ENCODE measurements at regions not wholly inside any gene's neighbourhood (a gene's known extent, or its start where the extent isn't known, plus 50 kb on each side); places are given as distances from the start of the nearest gene placed in this dataset.
"Not testable (repeated sequence)": the region's sequence is repeated elsewhere in the genome, so short reads cannot be mapped to it uniquely, and the experiment has no call there.

DNA sequence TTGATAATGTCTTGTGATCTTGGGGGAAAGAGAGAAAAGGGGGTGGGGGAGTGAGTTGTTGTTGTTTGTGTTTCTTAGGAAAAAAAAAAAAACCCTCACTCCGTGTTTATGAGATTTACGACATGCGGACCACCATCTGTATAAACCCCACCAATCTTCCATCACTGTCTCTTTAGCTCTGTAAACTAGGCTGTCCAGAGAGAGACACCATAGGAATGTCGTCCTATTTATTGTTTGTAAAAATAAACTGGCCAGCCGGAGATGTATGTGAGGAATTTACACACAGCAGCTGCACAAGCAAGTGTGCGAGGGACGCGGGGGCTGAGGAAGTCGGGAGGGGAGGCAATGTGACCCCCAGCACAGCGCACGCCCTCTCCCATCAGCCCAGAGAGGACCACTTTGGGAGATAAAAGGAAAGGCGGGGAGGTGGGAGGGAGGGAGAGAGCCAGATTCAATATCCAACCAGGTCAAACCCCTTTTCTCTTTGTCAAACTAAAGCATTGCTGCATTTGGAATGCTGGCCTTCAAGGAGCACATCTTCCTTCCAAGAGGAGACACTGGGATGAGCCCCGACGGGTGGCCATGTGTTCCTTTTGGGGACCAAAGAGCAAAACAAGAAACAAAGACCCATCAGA, 136.2 kb upstream of the SALL1 start:
- no peak for DNase-seq

GRCh38 chr16:51286272-51286671, 135.2 kb upstream of the SALL1 start:
- no peak for DNase-seq

DNA sequence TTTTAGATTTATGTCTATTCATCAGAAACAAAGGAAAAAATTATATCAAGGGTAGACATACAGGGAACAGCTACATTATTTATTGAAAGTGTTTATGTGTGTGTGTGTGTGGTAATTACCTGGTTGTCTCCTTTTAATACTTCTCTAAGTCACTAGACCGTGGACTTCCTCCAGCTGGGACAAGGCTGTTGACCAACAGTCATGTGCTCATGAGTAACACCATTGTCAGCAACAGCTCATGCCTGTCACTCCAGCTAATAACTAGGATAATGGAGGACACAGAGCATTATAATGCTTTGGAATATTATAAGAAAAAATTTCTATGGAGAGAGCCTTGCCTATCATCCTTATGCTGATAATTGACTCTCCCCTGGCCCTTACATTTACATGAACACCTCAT, 125.3 kb upstream of the SALL1 start:
- no peak for DNase-seq

DNA sequence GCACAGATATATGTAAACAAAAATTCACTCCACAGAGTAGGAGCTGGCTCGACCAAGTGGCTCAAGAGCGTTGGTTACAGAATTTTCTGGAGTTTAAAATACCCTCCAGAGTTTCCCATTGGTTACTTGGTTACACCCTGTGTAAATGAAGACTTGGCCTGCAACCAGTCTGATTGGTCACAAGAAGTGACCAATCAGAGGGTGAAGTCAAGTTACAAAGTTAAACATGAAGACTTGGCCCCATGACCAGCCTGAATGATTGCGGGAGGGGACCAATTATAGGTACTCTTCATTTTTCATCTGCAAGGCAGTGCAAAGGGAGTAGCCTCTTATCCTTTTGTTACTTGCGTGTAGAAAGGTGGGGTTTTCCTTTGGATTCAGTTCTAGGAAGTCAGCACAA, 121.3 kb upstream of the SALL1 start:
- no peak for DNase-seq

DNA sequence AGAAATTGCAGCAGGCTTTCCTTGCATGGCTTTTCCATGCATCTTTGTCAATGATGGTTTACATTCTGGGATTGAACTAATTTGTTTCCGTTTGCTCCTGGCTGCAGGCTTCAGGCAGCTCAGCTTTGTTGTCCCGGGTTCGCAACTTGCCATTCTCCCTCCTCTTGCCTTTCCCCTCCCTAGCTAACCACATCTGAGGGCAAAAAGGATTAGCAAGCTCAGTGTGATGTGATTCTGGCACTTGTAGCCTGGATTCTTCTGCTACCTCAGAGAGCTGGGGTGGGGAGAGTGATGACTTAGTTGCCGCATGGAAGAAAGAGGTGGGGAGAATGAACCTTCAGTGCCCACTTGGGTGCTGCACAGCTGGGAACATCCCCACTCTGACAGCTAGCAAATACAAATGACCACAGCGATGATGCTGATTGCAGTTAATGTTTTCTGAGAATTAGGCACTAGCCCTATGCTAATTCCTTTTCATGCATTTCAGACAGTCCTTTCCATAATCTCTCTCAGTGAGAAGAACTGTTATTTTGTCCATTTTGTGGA, 120.2 kb upstream of the SALL1 start:
- no peak for DNase-seq

GRCh38 chr16:51268237-51268636, 117.2 kb upstream of the SALL1 start:
- DNase-seq = no peak

DNA sequence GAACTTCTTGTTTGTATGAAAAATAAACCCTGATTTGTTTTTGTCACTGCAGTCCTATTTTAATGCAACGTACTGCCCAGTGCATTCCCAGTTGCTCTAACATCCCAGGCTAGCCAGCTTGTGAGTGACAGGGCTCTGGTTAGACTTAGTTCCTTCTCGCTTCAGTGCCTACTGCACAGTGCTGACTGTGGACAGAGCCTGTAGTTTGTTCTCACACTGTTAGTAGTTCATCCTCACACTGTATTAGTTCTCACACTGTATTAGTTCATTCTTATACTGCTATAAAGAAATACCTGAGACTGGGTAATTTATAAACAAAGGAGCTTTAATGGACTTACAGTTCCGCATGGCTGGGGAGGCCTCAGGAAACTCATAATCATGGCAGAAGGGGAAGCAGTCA, 116.6 kb upstream of the SALL1 start:
- no peak for DNase-seq

- no peak for DNase-seq
Measured at GRCh38 chr16:51262428-51262827, 111.4 kb upstream of the SALL1 start.

DNA sequence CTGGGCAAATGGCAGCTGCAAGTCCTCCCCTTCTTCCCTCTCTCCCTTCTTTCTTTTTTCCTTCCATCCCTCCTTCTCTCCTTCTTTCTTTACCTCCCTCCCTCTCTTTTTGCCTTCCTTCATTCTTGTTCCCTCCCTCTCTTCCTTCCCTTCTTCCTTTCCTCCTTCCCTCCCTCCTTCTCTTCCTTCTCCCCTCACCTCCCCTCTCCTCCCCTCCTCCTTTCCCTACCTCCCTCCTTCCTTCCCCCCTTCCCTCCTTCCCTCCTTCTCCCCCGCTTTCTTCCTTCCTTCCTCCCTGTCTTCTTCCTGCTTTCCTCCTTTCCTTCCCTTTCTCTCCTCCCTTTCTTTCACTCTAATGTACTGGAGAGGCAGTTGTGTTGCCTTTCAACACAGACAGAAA, 110.8 kb upstream of the SALL1 start:
- no peak for DNase-seq

- DNase-seq = no peak
Measured at GRCh38 chr16:51255349-51255972, 104.4 kb upstream of the SALL1 start.

DNA sequence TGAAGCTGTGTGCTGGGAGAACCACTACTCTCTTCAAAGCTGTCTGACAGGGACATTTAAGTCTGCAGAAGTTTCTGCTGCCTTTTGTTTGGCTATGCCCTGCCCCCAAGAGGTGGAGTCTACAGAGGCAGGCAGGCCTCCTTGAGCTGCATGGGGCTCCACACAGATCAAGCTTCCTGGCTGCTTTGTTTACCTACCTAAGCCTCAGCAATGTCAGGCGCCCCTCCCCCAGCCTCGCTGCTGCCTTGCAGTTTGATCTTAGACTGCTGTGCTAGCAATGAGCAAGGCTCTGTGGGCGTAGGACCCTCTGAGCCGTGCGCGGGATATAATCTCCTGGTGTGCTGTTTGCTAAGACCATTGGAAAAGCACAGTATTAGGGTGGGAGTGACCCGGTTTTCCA, 103.3 kb upstream of the SALL1 start:
- not testable (repeated sequence) for DNase-seq

- no peak for DNase-seq
Measured at GRCh38 chr16:51248217-51248616, 97.1 kb upstream of the SALL1 start.

DNA sequence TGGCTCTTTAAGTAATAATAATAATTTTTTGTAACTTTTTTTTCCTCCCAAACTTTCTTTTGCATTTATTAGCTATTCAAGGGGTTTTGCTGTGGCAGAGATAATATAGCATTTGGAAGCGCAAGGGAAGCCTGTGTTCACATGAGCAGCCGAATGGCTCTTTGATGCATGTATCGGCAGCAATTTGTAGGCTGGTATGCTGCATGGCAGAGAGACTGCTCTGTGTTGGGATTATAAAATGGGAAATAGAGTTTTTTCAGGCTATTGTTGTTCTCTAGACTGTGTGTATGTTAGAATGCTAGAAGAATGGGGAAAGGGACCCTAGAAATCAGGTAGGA, 94.6 kb upstream of the SALL1 start:
- no peak for DNase-seq

- DNase-seq = no peak
Measured at GRCh38 chr16:51244887-51245657, 94.0 kb upstream of the SALL1 start.

- DNase-seq = no peak
Measured at GRCh38 chr16:51243936-51244436, 92.9 kb upstream of the SALL1 start.

GRCh38 chr16:51242296-51242994, 91.4 kb upstream of the SALL1 start:
- DNase-seq = no peak

GRCh38 chr16:51239196-51239595, 88.1 kb upstream of the SALL1 start:
- no peak for DNase-seq

DNA sequence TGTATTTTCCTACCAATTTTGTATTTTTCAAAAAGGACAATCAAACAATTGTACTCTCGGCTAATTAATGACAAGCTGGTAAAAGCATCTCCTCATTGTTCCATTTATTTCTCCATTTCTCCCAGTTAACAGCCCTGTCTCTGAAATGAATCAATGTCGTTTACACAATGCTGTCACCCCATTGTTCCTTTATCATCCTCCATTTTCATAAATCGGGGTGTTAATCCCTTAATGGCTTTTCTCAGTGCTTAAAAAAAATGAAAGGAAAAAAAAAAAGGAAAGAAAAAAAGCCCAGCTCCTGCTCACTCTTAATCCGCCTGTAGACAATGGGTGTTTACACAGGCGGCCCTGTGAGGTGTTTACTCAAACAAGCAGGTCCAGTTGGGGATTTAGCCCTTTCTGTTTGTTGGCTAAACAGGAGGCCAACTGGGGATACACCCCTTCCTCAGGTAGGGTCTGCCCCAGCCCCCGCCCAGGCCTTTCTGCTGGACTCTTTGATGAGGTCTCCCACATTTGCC, 86.8 kb upstream of the SALL1 start:
- DNase-seq = no peak

- no peak for DNase-seq
Measured at GRCh38 chr16:51237207-51237606, 86.1 kb upstream of the SALL1 start.

- DNase-seq = no peak
Measured at GRCh38 chr16:51236583-51236982, 85.5 kb upstream of the SALL1 start.

GRCh38 chr16:51231702-51232101, 80.6 kb upstream of the SALL1 start:
- DNase-seq = no peak

GRCh38 chr16:51230035-51230434, 79.0 kb upstream of the SALL1 start:
- DNase-seq = not testable (repeated sequence)

DNA sequence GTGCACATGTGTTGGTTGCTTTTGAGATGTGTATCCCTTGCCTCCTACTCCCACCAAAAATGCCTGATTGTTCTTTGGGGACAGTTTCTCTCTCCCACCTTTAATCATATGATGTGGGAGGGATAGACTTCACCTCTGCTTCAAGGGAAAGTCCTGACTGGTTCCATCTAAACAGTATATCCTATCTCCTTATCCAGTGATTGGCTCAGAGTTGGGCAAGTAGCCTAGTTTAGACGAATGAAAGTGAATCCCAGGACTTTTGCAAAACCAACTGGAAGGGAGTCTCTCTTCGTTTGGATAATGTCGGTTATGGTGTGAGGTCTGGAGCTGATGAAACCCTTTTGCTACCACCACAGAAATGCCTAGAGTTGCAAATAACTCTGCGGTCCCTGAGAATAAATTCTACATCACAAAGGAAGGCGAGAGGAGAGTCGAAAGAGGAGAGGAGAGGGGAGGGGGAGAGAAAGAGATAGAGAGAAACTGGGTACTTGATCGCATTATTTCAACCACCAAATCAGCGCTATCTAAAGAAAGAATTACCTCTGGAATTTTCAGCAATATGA, 77.1 kb upstream of the SALL1 start:
- no peak for DNase-seq
